K562 (cell line): ENCODE measurements at regions not wholly inside any gene's neighbourhood (a gene's known extent, or its start where the extent isn't known, plus 50 kb on each side); places are given as distances from the start of the nearest gene placed in this dataset.

ENCODE experiments used
- ATAC-seq: fragments of 200-7000 bp; cut with Tn5 transposase; 3 replicates; pipeline ENCODE4 v1.9.1; 2020; ENCODE audit warnings: moderate library complexity
- BruUV-seq: library from RNA; stranded (reverse); fragments of 400-500 nt; replicated peaks from 2 replicates; lab custom pipeline; 2021; lab: Mats Ljungman, UMichigan
- CTCF ChIA-PET: fragments of 300-600 bp; formaldehyde crosslinking; extraction: SDS; loops from one replicate; lab custom pipeline; 2021; ENCODE audit warnings: low intra/inter-chr PET ratio; lab: Yijun Ruan, JAX
- POLR2A ChIA-PET: fragments of 300-600, 350-650 bp; sonication (Branson Sonifier 250); formaldehyde crosslinking; extraction: SDS; loops from one replicate; lab custom pipeline; 2021; ENCODE audit warnings: antibody characterized with exemption, inconsistent platforms; lab: Yijun Ruan, JAX
- DNase-seq, 4 experiments: peaks; one replicate each; pipeline versions ENCODE4 v3.0.0 to v3.0.0-alpha.2; 2011 to 2018; ENCODE audit warnings: low spot score in 3 of 4, mixed read lengths in 3 of 4; ENCODE audit errors: extremely low read depth in 1 of 4
- FAIRE-seq: peaks from 2 replicates; lab custom pipeline; 2011; peaks lifted over from hg19 to GRCh38; lab: Jason Lieb, UNC
- H2AFZ ChIP-seq: 2 replicates; pipeline ENCODE4 v1.6.0; 2011; ENCODE audit warnings: low read depth, low read length, control low read depth, inconsistent platforms
- H3K27ac ChIP-seq: fragments of 200-600 bp; 3 replicates; pipeline ENCODE4 v1.8.0; 2011; ENCODE audit warnings: low read depth, mild to moderate bottlenecking, control low read depth, inconsistent platforms, low read length, moderate library complexity, mixed read lengths; ENCODE audit errors: extremely low read depth
- H3K27me3 ChIP-seq, 2 experiments: fragments of 300-600 bp in 1 of 2; 2 replicates in 1 of 2; 3 replicates in 1 of 2; pipeline versions ENCODE4 v1.6.0 to v1.8.0; 2011; ENCODE audit warnings: inconsistent platforms in 2 of 2, low read length in 2 of 2, mild to moderate bottlenecking in 1 of 2, mixed read lengths in 1 of 2, moderate library complexity in 1 of 2; ENCODE audit not compliant: control insufficient read depth in 2 of 2, insufficient read depth in 2 of 2
- H3K36me3 ChIP-seq: fragments of 300-600 bp; 3 replicates; pipeline ENCODE4 v1.8.0; 2011; ENCODE audit warnings: mild to moderate bottlenecking, low read length, inconsistent platforms; ENCODE audit not compliant: control insufficient read depth, insufficient read depth
- H3K4me1 ChIP-seq, 2 experiments: fragments of 200-600 bp in 1 of 2; replicated peaks in 1 of 2; 2 replicates in 1 of 2; 3 replicates in 1 of 2; pipeline versions ENCODE4 v1.5.1 to v1.8.0; 2011; ENCODE audit warnings: inconsistent platforms in 2 of 2, low read length in 2 of 2, mild to moderate bottlenecking in 1 of 2, mixed read lengths in 1 of 2, moderate library complexity in 1 of 2; ENCODE audit not compliant: control insufficient read depth in 2 of 2, insufficient read depth in 2 of 2
- H3K4me2 ChIP-seq: 2 replicates; pipeline ENCODE4 v1.6.1; 2011; ENCODE audit warnings: low read length, control low read depth, inconsistent platforms, mixed read lengths; ENCODE audit not compliant: insufficient read depth
- H3K4me3 ChIP-seq: fragments of 200-600 bp; sonication (generic), shearing (Covaris generic); 2 replicates; pipeline ENCODE4 v1.5.1; 2016; ENCODE audit warnings: control low read depth, inconsistent platforms
- H3K79me2 ChIP-seq: fragments of 200-600 bp; 3 replicates; pipeline ENCODE4 v1.8.0; 2011; ENCODE audit warnings: low read length, inconsistent platforms; ENCODE audit not compliant: control insufficient read depth, insufficient read depth
- H3K9ac ChIP-seq, 2 experiments: 2 replicates each; pipeline versions ENCODE4 v1.6.0 to v1.6.1; 2011; ENCODE audit warnings: low read depth in 2 of 2, low read length in 2 of 2, control low read depth in 1 of 2, inconsistent platforms in 1 of 2, mild to moderate bottlenecking in 1 of 2, mixed read lengths in 1 of 2; ENCODE audit not compliant: insufficient read depth in 1 of 2
- H3K9me1 ChIP-seq: one replicate; pipeline ENCODE4 v1.6.0; 2011; ENCODE audit warnings: inconsistent platforms, mild to moderate bottlenecking, low read length, moderate library complexity; ENCODE audit not compliant: control insufficient read depth, insufficient read depth
- H3K9me3 ChIP-seq: replicated peaks from 2 replicates; pipeline ENCODE4 v1.5.1; 2011; ENCODE audit warnings: low read depth, low read length, inconsistent platforms; ENCODE audit not compliant: control insufficient read depth, insufficient read depth
- H4K20me1 ChIP-seq: replicated peaks from 2 replicates; pipeline ENCODE4 v1.6.1; 2011; ENCODE audit warnings: low read length, inconsistent platforms, mixed read lengths; ENCODE audit not compliant: control insufficient read depth, insufficient read depth
- ARID3B ChIP-seq: fragments of 250-450 bp; sonication (Bioruptor Pico); IDR thresholded peaks from 2 replicates; pipeline ENCODE4 v1.4.0; 2020; ENCODE audit warnings: borderline replicate concordance
- CTBP1 ChIP-seq: fragments of 450-650 bp; IDR thresholded peaks from 2 replicates; pipeline ENCODE4 v1.6.1; 2016; ENCODE audit warnings: borderline replicate concordance
- DLX4 ChIP-seq: fragments of 250-450 bp; sonication (Bioruptor Pico); IDR thresholded peaks from 2 replicates; pipeline ENCODE4 v1.6.1; 2021; ENCODE audit warnings: mild to moderate bottlenecking
- ETV1 ChIP-seq: fragments of 450-650 bp; conservative IDR thresholded peaks from 2 replicates; pipeline ENCODE4 v1.6.1; 2016; ENCODE audit warnings: missing genetic modification characterization, control low read depth, low read depth, missing compliant biosample characterization
- MBD2 ChIP-seq: sonication (generic); IDR thresholded peaks from 2 replicates; pipeline ENCODE4 v1.6.1; 2016; ENCODE audit warnings: low read depth, borderline replicate concordance
- NFIX ChIP-seq: fragments of 250-450 bp; sonication (Bioruptor Pico); IDR thresholded peaks from 2 replicates; pipeline ENCODE4 v1.4.0; 2020; ENCODE audit warnings: low read depth, mild to moderate bottlenecking, moderate library complexity
- NR4A1 ChIP-seq, 2 experiments: fragments of 250-450 bp in 1 of 2; fragments of 450-650 bp in 1 of 2; sonication (Bioruptor Pico) in 1 of 2; IDR thresholded peaks; 2 replicates each; pipeline versions ENCODE4 v1.4.0 to v1.6.1; 2016 to 2020; ENCODE audit warnings: mild to moderate bottlenecking in 2 of 2, missing compliant biosample characterization in 1 of 2, missing genetic modification characterization in 1 of 2, moderate library complexity in 1 of 2
- PHB ChIP-seq: fragments of 250-450 bp; sonication (Bioruptor Pico); IDR thresholded peaks from 2 replicates; pipeline ENCODE4 v1.5.0; 2021
- TRIM24 ChIP-seq, 2 experiments: fragments of 450-650 bp; IDR thresholded peaks; 2 replicates each; pipeline ENCODE4 v1.6.1; 2016
- ZC3H11A ChIP-seq: IDR thresholded peaks from 2 replicates; pipeline ENCODE4 v1.6.1; 2012; ENCODE audit warnings: low read depth, low read length, improper control_type of control experiment
- ZNF184 ChIP-seq: sonication (generic); formaldehyde crosslinking; IDR thresholded peaks from 2 replicates; pipeline ENCODE4 v1.5.0; 2020; ENCODE audit warnings: missing genetic modification reagents
- ZNF263 ChIP-seq: sonication (generic); formaldehyde crosslinking; IDR thresholded peaks from 2 replicates; pipeline ENCODE4 v1.8.0; 2022; ENCODE audit warnings: mild to moderate bottlenecking, missing genetic modification reagents, borderline replicate concordance
- ZZZ3 ChIP-seq: fragments of 450-650 bp; IDR thresholded peaks from 2 replicates; pipeline ENCODE4 v1.6.1; 2016; ENCODE audit warnings: antibody characterized with exemption, mild to moderate bottlenecking, moderate library complexity
- WGBS: fragments of 100-300 bp; shearing (Covaris generic); methylation state at CpG from one replicate; pipeline ENCODE4 v1.1.6; 2016; ENCODE audit warnings: low coverage, mixed read lengths; ENCODE audit not compliant: insufficient coverage; ENCODE audit errors: missing lambda C conversion rate; 5-methylcytosine and 5-hydroxymethylcytosine counted together
- in situ Hi-C: fragments of 300-500 bp; cut with MboI; formaldehyde crosslinking; loops from 4 replicates; pipeline ENCODE4 v1.15.0; 2018; ENCODE audit warnings: inconsistent platforms, mixed read lengths
- intact Hi-C: fragments of 100-400 bp; cut with micrococcal nuclease; formaldehyde crosslinking; loops from 2 replicates; pipeline ENCODE4 v1.14.2; 2022
- TF ChIP-seq, protein P1 (sequence below): sonication (generic); formaldehyde crosslinking; IDR thresholded peaks from 2 replicates; pipeline ENCODE4 v1.8.1; 2023; ENCODE audit warnings: mild to moderate bottlenecking, missing genetic modification reagents
- TF ChIP-seq, protein P2 (sequence below): fragments of 150-350 bp; conservative IDR thresholded peaks from 2 replicates; pipeline ENCODE4 v1.6.1; 2014; ENCODE audit warnings: low read length

GRCh38 chr2:731711-732110 lies 54.5 kb upstream of the TMEM18 start:
- H3K9me1 ChIP-seq = no peaks in the 10 kb centered on the region
- 21% methylated on average over 6 of the region's 14 CpGs for WGBS
- H3K9me3 ChIP-seq = no peaks in the 10 kb centered on the region
- no peak overlapping the region for H3K9ac ChIP-seq
- no peaks in the 10 kb centered on the region for H3K36me3 ChIP-seq
- 0 out of 2 replicates have a peak, but pooled peaks cover 3% of the 10 kb centered on the region for H4K20me1 ChIP-seq
- no peak overlapping the region for H3K4me3 ChIP-seq
- no peak for FAIRE-seq
- no peak for DNase-seq
- no peaks in the 10 kb centered on the region for H3K79me2 ChIP-seq
- H3K4me2 ChIP-seq = no peak overlapping the region
- in situ Hi-C loops (no loop called here), intact Hi-C loops (no loop called here)
- no peak for ATAC-seq
- CTCF ChIA-PET = no interaction called here
- POLR2A ChIA-PET = interaction anchor here (0.8 to 1.1 kb wide), 2 partner anchors 8 to 11 kb away, joined by 3 read pairs; no protein-coding TSS in a partner anchor
- peaks cover 4 to 36% of the 10 kb centered on the region in 2 experiments; a peak in 4 of 5 replicates for H3K27me3 ChIP-seq
- H3K4me1 ChIP-seq = peaks cover 0 to 3% of the 10 kb centered on the region in 2 experiments; a peak in 1 of 5 replicates
- no TSS peak for BruUV-seq
- H2AFZ ChIP-seq = no peak overlapping the region
- no peak overlapping the region for H3K27ac ChIP-seq
- TF ChIP-seq ARID3B (CRISPR knock-in tag) = no peak
- TF ChIP-seq, protein P1, sequence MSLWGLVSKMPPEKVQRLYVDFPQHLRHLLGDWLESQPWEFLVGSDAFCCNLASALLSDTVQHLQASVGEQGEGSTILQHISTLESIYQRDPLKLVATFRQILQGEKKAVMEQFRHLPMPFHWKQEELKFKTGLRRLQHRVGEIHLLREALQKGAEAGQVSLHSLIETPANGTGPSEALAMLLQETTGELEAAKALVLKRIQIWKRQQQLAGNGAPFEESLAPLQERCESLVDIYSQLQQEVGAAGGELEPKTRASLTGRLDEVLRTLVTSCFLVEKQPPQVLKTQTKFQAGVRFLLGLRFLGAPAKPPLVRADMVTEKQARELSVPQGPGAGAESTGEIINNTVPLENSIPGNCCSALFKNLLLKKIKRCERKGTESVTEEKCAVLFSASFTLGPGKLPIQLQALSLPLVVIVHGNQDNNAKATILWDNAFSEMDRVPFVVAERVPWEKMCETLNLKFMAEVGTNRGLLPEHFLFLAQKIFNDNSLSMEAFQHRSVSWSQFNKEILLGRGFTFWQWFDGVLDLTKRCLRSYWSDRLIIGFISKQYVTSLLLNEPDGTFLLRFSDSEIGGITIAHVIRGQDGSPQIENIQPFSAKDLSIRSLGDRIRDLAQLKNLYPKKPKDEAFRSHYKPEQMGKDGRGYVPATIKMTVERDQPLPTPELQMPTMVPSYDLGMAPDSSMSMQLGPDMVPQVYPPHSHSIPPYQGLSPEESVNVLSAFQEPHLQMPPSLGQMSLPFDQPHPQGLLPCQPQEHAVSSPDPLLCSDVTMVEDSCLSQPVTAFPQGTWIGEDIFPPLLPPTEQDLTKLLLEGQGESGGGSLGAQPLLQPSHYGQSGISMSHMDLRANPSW (CRISPR knock-in tag) = no peak
- TF ChIP-seq CTBP1 = no peak
- TF ChIP-seq PHB (CRISPR knock-in tag) = no peak
- no peak for TF ChIP-seq MBD2
- TF ChIP-seq DLX4 (CRISPR knock-in tag) = no peak
- TF ChIP-seq ZC3H11A = no peak
- TF ChIP-seq, protein P2, sequence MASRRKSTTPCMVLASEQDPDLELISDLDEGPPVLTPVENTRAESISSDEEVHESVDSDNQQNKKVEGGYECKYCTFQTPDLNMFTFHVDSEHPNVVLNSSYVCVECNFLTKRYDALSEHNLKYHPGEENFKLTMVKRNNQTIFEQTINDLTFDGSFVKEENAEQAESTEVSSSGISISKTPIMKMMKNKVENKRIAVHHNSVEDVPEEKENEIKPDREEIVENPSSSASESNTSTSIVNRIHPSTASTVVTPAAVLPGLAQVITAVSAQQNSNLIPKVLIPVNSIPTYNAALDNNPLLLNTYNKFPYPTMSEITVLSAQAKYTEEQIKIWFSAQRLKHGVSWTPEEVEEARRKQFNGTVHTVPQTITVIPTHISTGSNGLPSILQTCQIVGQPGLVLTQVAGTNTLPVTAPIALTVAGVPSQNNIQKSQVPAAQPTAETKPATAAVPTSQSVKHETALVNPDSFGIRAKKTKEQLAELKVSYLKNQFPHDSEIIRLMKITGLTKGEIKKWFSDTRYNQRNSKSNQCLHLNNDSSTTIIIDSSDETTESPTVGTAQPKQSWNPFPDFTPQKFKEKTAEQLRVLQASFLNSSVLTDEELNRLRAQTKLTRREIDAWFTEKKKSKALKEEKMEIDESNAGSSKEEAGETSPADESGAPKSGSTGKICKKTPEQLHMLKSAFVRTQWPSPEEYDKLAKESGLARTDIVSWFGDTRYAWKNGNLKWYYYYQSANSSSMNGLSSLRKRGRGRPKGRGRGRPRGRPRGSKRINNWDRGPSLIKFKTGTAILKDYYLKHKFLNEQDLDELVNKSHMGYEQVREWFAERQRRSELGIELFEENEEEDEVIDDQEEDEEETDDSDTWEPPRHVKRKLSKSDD = no peak
- TF ChIP-seq ZNF184 (CRISPR knock-in tag) = no peak
- no peak for TF ChIP-seq ZZZ3
- TF ChIP-seq NFIX (CRISPR knock-in tag) = no peak
- TF ChIP-seq NR4A1 (CRISPR knock-in tag; IDR thresholded peaks at IDR 0.05) = no peak
- no peak for TF ChIP-seq NR4A1 (tag; IDR thresholded peaks at IDR 0.05)
- TF ChIP-seq ETV1 = no peak
- TF ChIP-seq ZNF263 = no peak
- no peak for TF ChIP-seq TRIM24 (IDR thresholded peaks at IDR 0.05)
